SU-DHL-6 (cell line): ENCODE measurements at regions not wholly inside any gene's neighbourhood (a gene's known extent, or its start where the extent isn't known, plus 50 kb on each side); places are given as distances from the start of the nearest gene placed in this dataset.

ENCODE experiments used
- H2AFZ ChIP-seq: fragments of 200-600 bp; sonication (generic); 2 replicates; pipeline ENCODE4 v1.6.1; 2014; ENCODE audit warnings: low read depth, mild to moderate bottlenecking, moderate library complexity, mixed read lengths, antibody characterized with exemption, low read length; ENCODE audit not compliant: severe bottlenecking
- H3F3A ChIP-seq: fragments of 200-600 bp; shearing (Covaris generic); 2 replicates; pipeline ENCODE4 v1.6.0; 2016; ENCODE audit warnings: antibody characterized with exemption, mild to moderate bottlenecking; ENCODE audit not compliant: insufficient read depth
- H3K27ac ChIP-seq: fragments of 200-600 bp; sonication (generic); 2 replicates; pipeline ENCODE4 v1.5.1; 2016; ENCODE audit warnings: low read depth, mild to moderate bottlenecking, low read length, moderate library complexity, mixed read lengths
- H3K27me3 ChIP-seq: fragments of 200-600 bp; sonication (generic), shearing (Covaris generic); 2 replicates; pipeline ENCODE4 v1.6.0; 2014; ENCODE audit warnings: mild to moderate bottlenecking, low read length
- H3K36me3 ChIP-seq: fragments of 200-600 bp; sonication (generic); 2 replicates; pipeline ENCODE4 v1.6.1; 2014; ENCODE audit warnings: mild to moderate bottlenecking, low read length, mixed read lengths
- H3K4me2 ChIP-seq: fragments of 300-600, 200-600 bp; shearing (Covaris generic), sonication (generic); 2 replicates; pipeline ENCODE4 v1.6.0; 2014; ENCODE audit warnings: low read length, low read depth, mild to moderate bottlenecking; ENCODE audit not compliant: poor library complexity, severe bottlenecking
- H3K4me3 ChIP-seq: fragments of 200-600 bp; sonication (generic); 2 replicates; pipeline ENCODE4 v1.5.1; 2014; ENCODE audit warnings: antibody characterized with exemption, low read length, mild to moderate bottlenecking, mixed read lengths; ENCODE audit not compliant: insufficient read depth, poor library complexity, severe bottlenecking
- H3K79me2 ChIP-seq: fragments of 200-600 bp; sonication (generic); 2 replicates; pipeline ENCODE4 v1.6.1; 2014; ENCODE audit warnings: mild to moderate bottlenecking, low read length, moderate library complexity; ENCODE audit not compliant: insufficient read depth
- H3K9ac ChIP-seq: fragments of 200-600 bp; sonication (generic); 2 replicates; pipeline ENCODE4 v1.7.0; 2014; ENCODE audit warnings: mild to moderate bottlenecking, low read length
- H3K9me2 ChIP-seq: fragments of 200-600 bp; sonication (generic); replicated peaks from 2 replicates; pipeline ENCODE4 v1.6.1; 2014; ENCODE audit warnings: low read length; ENCODE audit not compliant: insufficient read depth
- H3K9me3 ChIP-seq: fragments of 200-600 bp; sonication (generic); 2 replicates; pipeline ENCODE4 v1.6.1; 2014; ENCODE audit warnings: low read length, mixed read lengths; ENCODE audit not compliant: insufficient read depth
- H4K20me1 ChIP-seq: fragments of 200-600 bp; sonication (generic); 2 replicates; pipeline ENCODE4 v1.6.1; 2014; ENCODE audit warnings: low read depth, mild to moderate bottlenecking, antibody characterized with exemption, low read length, moderate library complexity, mixed read lengths
- CTCF ChIP-seq: fragments of 200-600 bp; sonication (generic); IDR thresholded peaks from one replicate; pipeline ENCODE4 v1.5.1; 2017; ENCODE audit warnings: antibody characterized with exemption, mild to moderate bottlenecking, low read length, moderate library complexity; ENCODE audit not compliant: insufficient read depth, poor library complexity, severe bottlenecking
- EZH2phosphoT487 ChIP-seq: fragments of 200-600 bp; sonication (generic), shearing (Covaris generic); conservative IDR thresholded peaks from 2 replicates; pipeline ENCODE4 v1.6.1; 2018; ENCODE audit warnings: mild to moderate bottlenecking, antibody characterized with exemption, low read length, moderate library complexity, mixed read lengths

GRCh38 chr13:106213028-106213757 lies 322.3 kb downstream of the EFNB2 start:
- Histone ChIP-seq H3K27me3 (no peaks in the 10 kb centered on the region), H3K9me3 (no peaks in the 10 kb centered on the region), H3F3A (no peaks in the 10 kb centered on the region), H3K9me2 (no peaks in the 10 kb centered on the region), H3K9ac (no peak overlapping the region), H3K4me3 (no peak overlapping the region), H3K36me3 (no peaks in the 10 kb centered on the region), H3K4me2 (no peak overlapping the region), H4K20me1 (no peaks in the 10 kb centered on the region), H3K79me2 (no peaks in the 10 kb centered on the region), H2AFZ (no peak overlapping the region), H3K27ac (no peak overlapping the region)
- TF ChIP-seq EZH2phosphoT487 (no peak), CTCF (no peak)

- Histone ChIP-seq H3K4me3 (no peak overlapping the region), H3K27me3 (no peaks in the 10 kb centered on the region), H2AFZ (no peak overlapping the region), H3K27ac (no peak overlapping the region), H3K9me2 (no peaks in the 10 kb centered on the region; the same call in 1 of the 2 replicates), H4K20me1 (no peaks in the 10 kb centered on the region), H3K4me2 (no peak overlapping the region), H3K9me3 (no peaks in the 10 kb centered on the region), H3K9ac (no peak overlapping the region), H3F3A (no peaks in the 10 kb centered on the region), H3K79me2 (no peaks in the 10 kb centered on the region), H3K36me3 (no peaks in the 10 kb centered on the region)
- TF ChIP-seq EZH2phosphoT487 (no peak), CTCF (no peak)
Measured at GRCh38 chr13:106212386-106213010, 323.0 kb downstream of the EFNB2 start.

- no peaks in the 10 kb centered on the region for H3F3A ChIP-seq
- H4K20me1 ChIP-seq: no peaks in the 10 kb centered on the region
- no peak overlapping the region for H2AFZ ChIP-seq
- no peak overlapping the region for H3K27ac ChIP-seq
- H3K27me3 ChIP-seq: no peaks in the 10 kb centered on the region
- no peak for TF ChIP-seq EZH2phosphoT487
- TF ChIP-seq CTCF: no peak
- no peak overlapping the region for H3K4me3 ChIP-seq
- H3K9me3 ChIP-seq: no peaks in the 10 kb centered on the region
- no peaks in the 10 kb centered on the region for H3K36me3 ChIP-seq
- no peaks in the 10 kb centered on the region for H3K79me2 ChIP-seq
- H3K9me2 ChIP-seq: no peaks in the 10 kb centered on the region; the same call in 1 of the 2 replicates
- H3K4me2 ChIP-seq: no peak overlapping the region
- H3K9ac ChIP-seq: no peak overlapping the region
Measured at GRCh38 chr13:106210324-106210723, 325.1 kb downstream of the EFNB2 start.
